Stimulated activated CD4-positive, alpha-beta T cell treated with anti-CD3 and anti-CD28 coated beads, Interleukin-1b, Interleukin-23, amount 100 ng/mL, for 1 hour (primary cell): ENCODE measurements at regions not wholly inside any gene's neighbourhood (a gene's known extent, or its start where the extent isn't known, plus 50 kb on each side); places are given as distances from the start of the nearest gene placed in this dataset.
"Not testable (repeated sequence)": the region's sequence is repeated elsewhere in the genome, so short reads cannot be mapped to it uniquely, and the experiment has no call there.

Experiments
- DNase-seq, 2 donors: peaks; one replicate each; pipeline ENCODE4 v3.0.0-alpha.2; 2020; ENCODE audit warnings: low read depth in 2 of 2

DNA sequence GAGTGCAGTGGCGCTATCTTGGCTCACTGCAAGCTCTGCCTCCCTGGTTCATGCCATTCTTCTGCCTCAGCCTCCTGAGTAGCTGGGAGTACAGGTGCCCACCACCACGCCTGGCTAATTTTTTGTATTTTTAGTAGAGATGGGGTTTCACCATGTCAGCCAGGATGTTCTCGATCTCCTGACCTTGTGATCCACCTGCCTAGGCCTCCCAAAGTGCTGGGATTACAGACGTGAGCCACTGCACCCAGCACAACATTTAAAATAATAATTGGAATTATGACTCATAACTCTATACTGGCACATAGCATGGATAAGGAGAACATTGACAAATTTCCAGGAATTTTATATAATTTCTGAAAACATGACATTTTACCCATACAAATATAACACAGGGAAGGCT, 54.2 kb downstream of the DBET start:
- not testable (repeated sequence) for DNase-seq

- DNase-seq: not testable (repeated sequence)
These were observed 54.1 kb upstream of the DUX4 start for GRCh38 chr4:190119474-190119873.

DNA sequence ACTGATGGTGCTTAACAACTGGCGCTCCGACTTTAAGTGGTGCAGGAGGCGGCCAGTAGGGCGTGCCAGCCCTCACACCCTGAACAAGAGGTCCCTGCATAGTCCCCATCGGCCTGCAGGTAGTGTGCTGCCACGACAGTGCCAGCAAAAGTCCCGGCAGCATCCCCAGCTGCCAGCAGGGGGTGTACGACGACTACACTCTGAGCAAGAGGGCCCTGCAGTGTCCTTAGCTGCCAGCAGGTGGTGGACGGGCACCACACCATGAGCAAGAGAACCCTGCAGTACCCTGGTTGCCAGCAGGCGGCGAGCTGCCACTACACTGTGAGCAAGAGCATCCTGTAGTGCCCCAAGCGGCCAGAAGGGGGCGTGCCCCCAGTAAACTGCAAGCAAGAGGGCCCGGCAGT, 53.5 kb upstream of the DUX4 start:
- not testable (repeated sequence) for DNase-seq

GRCh38 chr4:190120537-190121001, 53.0 kb upstream of the DUX4 start:
- not testable (repeated sequence) for DNase-seq

GRCh38 chr4:190121076-190121671, 52.4 kb upstream of the DUX4 start:
- not testable (repeated sequence) for DNase-seq

DNA sequence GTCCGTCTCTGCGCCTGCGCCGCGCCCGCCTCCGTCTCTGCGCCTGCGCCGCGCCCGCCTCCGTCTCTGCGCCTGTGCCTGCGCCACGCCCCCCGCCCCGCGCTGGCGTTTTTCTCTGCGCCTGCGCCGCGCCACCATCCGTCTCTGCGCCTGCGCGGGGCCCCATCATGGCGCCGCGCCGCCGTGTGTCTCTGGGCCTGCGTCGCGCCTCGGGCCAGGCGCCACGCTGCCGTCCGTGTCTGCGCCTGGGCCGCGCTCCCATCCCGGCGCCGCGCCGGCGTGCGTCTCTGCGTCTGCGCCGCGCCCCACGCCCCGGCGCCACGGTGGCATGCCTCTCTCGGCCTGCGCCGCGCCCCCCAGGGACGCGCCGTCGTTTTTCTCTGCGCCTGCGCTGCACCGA, 51.8 kb upstream of the DUX4 start:
- DNase-seq: no peak

DNA sequence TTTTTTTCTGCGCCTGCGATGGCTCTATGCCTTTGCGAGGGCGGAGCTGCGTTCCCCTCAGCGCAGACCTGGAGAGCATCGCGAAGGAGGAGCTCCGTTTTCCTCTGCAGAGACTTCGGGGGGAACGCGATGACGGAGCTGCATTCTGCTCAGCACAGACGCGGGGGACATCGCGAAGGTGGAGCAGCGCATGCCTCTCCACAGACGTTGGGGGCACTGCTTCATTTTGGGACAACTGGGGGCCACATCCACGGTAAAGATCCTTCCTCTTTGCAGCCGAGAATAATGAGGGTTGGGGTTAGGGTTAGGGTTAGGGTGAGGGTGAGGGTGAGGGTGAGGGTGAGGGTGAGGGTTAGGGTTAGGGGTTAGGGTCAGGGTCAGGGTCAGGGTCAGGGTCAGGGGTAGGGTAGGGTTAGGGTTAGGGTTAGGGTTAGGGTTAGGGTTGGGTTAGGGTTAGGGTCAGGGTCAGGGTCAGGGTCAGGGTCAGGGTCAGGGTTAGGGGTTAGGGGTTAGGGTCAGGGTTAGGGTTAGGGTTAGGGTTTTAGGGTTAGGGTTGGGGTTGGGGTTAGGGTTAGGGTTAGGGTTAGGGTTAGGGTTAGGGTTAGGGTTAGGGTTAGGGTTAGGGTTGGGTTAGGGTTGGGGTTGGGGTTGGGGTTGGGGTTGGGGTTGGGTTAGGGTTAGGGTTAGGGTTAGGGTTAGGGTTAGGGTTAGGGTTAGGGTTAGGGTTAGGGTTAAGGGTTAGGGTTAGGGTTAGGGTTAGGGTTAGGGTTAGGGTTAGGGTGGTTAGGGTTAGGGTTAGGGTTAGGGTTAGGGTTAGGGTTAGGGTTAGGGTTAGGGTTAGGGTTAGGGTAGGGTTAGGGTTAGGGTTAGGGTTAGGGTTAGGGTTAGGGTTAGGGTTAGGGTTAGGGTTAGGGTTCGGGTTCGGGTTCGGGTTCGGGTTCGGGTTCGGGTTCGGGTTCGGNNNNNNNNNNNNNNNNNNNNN, 51.1 kb upstream of the DUX4 start:
- peak; percentile 14 to 22 for DNase-seq
